ENCODE measurements at regions not wholly inside any gene's neighbourhood (a gene's known extent, or its start where the extent isn't known, plus 50 kb on each side); places are given as distances from the start of the nearest gene placed in this dataset.

GRCh38 chr4:165606465-165607205 lies 227.8 kb downstream of the CPE start:
- H3K4me1 ChIP-seq (ENCODE audit: control insufficient read depth in 1 of 2, insufficient read depth in 2 of 2, low read length in 2 of 2), result no peaks in the 10 kb centered on the region
- TF ChIP-seq, protein P1, sequence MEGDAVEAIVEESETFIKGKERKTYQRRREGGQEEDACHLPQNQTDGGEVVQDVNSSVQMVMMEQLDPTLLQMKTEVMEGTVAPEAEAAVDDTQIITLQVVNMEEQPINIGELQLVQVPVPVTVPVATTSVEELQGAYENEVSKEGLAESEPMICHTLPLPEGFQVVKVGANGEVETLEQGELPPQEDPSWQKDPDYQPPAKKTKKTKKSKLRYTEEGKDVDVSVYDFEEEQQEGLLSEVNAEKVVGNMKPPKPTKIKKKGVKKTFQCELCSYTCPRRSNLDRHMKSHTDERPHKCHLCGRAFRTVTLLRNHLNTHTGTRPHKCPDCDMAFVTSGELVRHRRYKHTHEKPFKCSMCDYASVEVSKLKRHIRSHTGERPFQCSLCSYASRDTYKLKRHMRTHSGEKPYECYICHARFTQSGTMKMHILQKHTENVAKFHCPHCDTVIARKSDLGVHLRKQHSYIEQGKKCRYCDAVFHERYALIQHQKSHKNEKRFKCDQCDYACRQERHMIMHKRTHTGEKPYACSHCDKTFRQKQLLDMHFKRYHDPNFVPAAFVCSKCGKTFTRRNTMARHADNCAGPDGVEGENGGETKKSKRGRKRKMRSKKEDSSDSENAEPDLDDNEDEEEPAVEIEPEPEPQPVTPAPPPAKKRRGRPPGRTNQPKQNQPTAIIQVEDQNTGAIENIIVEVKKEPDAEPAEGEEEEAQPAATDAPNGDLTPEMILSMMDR (IDR thresholded peaks at IDR 0.05), result no peak
- Mint-ChIP-seq H3K27me3 (ENCODE audit: low read depth in 3 of 3) (peaks cover 0 to 1% (median 0%) of the 10 kb centered on the region in 3 donors), H3K9me3 (peaks cover 0 to 5% (median 0%) of the 10 kb centered on the region in 7 donors), H3K4me1 (peaks cover 5% of the 10 kb centered on the region), H3K27ac (no peak overlapping the region), H3K36me3 (no peaks in the 10 kb centered on the region), H3K4me3 (no peak overlapping the region)
- H3K4me3 ChIP-seq (replicated peaks in 1 of 3; ENCODE audit: low read depth in 2 of 3, low read length in 3 of 3), result no peak overlapping the region
- no peak overlapping the region for H3K9ac ChIP-seq (ENCODE audit: insufficient read depth, low read length, poor library complexity, severe bottlenecking)
- H3K36me3 ChIP-seq (replicated peaks in 1 of 2; ENCODE audit: control insufficient read depth in 1 of 2, insufficient read depth in 2 of 2, low read length in 2 of 2), result no peaks in the 10 kb centered on the region
- WGBS (ENCODE audit: insufficient coverage), result no CpG with 5 or more reads among the region's 2 CpGs
- intact Hi-C loops (cut with micrococcal nuclease), result no loop called here
- no peak for DNase-seq
- no peaks in the 10 kb centered on the region for H4K20me1 ChIP-seq (ENCODE audit: insufficient read depth, low read length)
- H2AFZ ChIP-seq (ENCODE audit: insufficient read depth, low read depth, low read length, poor library complexity, severe bottlenecking), result no peak overlapping the region
- H3K27ac ChIP-seq (ENCODE audit: low read depth in 1 of 2, low read length in 2 of 2), result no peak overlapping the region
- H3K9me3 ChIP-seq (replicated peaks in 1 of 2; ENCODE audit: control insufficient read depth in 1 of 2, insufficient read depth in 1 of 2, low read length in 2 of 2), result no peaks in the 10 kb centered on the region
- no peaks in the 10 kb centered on the region for H3K79me2 ChIP-seq (ENCODE audit: insufficient read depth, low read length)
- no peak overlapping the region for H3K4me2 ChIP-seq (replicated peaks; ENCODE audit: extremely low read depth, low read length, poor library complexity, severe bottlenecking)
- no peaks in the 10 kb centered on the region for H3K27me3 ChIP-seq (ENCODE audit: control insufficient read depth in 2 of 2, insufficient read depth in 2 of 2, low read length in 2 of 2)

GRCh38 chr4:165609653-165610052 lies 230.8 kb downstream of the CPE start:
- WGBS (ENCODE audit: insufficient coverage), result 93% methylated on average over 2 of the region's 2 CpGs
- intact Hi-C loops (cut with micrococcal nuclease), result no loop called here
- no peak overlapping the region for H3K27ac ChIP-seq (ENCODE audit: low read depth in 1 of 2, low read length in 2 of 2)
- Mint-ChIP-seq H3K9me3 (peaks cover 0 to 3% (median 0%) of the 10 kb centered on the region in 7 donors), H3K4me3 (no peak overlapping the region), H3K36me3 (no peaks in the 10 kb centered on the region), H3K27me3 (ENCODE audit: low read depth in 3 of 3) (peaks cover 0 to 1% (median 0%) of the 10 kb centered on the region in 3 donors), H3K4me1 (peaks cover 8% of the 10 kb centered on the region), H3K27ac (no peak overlapping the region)
- no peak overlapping the region for H3K9ac ChIP-seq (ENCODE audit: insufficient read depth, low read length, poor library complexity, severe bottlenecking)
- no peak for DNase-seq
- H3K9me3 ChIP-seq (replicated peaks in 1 of 2; ENCODE audit: control insufficient read depth in 1 of 2, insufficient read depth in 1 of 2, low read length in 2 of 2), result no peaks in the 10 kb centered on the region
- TF ChIP-seq, protein P1 (IDR thresholded peaks at IDR 0.05), result no peak
- H3K4me1 ChIP-seq (ENCODE audit: control insufficient read depth in 1 of 2, insufficient read depth in 2 of 2, low read length in 2 of 2), result no peaks in the 10 kb centered on the region
- H3K4me3 ChIP-seq (replicated peaks in 1 of 3; ENCODE audit: low read depth in 2 of 3, low read length in 3 of 3), result no peak overlapping the region
- no peak overlapping the region for H3K4me2 ChIP-seq (replicated peaks; ENCODE audit: extremely low read depth, low read length, poor library complexity, severe bottlenecking)
- no peak overlapping the region for H2AFZ ChIP-seq (ENCODE audit: insufficient read depth, low read depth, low read length, poor library complexity, severe bottlenecking)
- no peaks in the 10 kb centered on the region for H3K79me2 ChIP-seq (ENCODE audit: insufficient read depth, low read length)
- H4K20me1 ChIP-seq (ENCODE audit: insufficient read depth, low read length), result no peaks in the 10 kb centered on the region
- H3K27me3 ChIP-seq (ENCODE audit: control insufficient read depth in 2 of 2, insufficient read depth in 2 of 2, low read length in 2 of 2), result no peaks in the 10 kb centered on the region
- no peaks in the 10 kb centered on the region for H3K36me3 ChIP-seq (replicated peaks in 1 of 2; ENCODE audit: control insufficient read depth in 1 of 2, insufficient read depth in 2 of 2, low read length in 2 of 2)

Measured in CD14-positive monocyte (primary cell).